ENCODE measurements at regions not wholly inside any gene's neighbourhood (a gene's known extent, or its start where the extent isn't known, plus 50 kb on each side); places are given as distances from the start of the nearest gene placed in this dataset.

DNA sequence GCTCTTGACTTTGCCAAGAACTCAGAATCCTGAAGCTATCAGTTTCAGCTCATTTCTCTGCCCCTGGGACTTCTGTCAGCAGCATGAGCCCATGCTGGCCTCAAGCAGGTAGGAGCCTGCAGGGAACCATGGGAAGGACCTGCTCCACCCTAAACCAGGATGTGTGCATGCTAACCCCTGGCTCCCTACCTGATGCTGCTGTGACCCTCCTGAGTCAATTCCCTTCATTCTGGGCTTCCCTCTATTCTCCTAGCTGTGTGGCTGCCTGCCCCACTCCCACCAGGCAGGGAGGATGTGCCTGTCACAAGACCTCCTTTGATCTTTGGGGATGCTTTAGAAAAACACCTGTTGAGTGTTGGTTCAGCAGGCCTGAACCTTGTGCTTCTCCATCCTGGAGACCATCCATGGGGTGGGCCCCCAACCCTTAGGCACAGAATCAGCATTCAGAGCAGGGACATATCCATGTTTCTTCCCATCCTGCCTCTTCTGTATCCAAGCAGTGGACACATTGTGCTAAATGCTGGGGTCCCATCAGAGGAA is 117.1 kb upstream of the CCL21 start:
- no peak for TF ChIP-seq EZH2phosphoT487 (IDR thresholded peaks at IDR 0.05; ENCODE audit: borderline replicate concordance, low read depth, low read length)
- TF ChIP-seq, protein P1, sequence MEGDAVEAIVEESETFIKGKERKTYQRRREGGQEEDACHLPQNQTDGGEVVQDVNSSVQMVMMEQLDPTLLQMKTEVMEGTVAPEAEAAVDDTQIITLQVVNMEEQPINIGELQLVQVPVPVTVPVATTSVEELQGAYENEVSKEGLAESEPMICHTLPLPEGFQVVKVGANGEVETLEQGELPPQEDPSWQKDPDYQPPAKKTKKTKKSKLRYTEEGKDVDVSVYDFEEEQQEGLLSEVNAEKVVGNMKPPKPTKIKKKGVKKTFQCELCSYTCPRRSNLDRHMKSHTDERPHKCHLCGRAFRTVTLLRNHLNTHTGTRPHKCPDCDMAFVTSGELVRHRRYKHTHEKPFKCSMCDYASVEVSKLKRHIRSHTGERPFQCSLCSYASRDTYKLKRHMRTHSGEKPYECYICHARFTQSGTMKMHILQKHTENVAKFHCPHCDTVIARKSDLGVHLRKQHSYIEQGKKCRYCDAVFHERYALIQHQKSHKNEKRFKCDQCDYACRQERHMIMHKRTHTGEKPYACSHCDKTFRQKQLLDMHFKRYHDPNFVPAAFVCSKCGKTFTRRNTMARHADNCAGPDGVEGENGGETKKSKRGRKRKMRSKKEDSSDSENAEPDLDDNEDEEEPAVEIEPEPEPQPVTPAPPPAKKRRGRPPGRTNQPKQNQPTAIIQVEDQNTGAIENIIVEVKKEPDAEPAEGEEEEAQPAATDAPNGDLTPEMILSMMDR (conservative IDR thresholded peaks at IDR 0.05; ENCODE audit: low read length): no peak

All from OCI-LY7 (cell line).